Fibroblast of mammary gland (primary cell): ENCODE measurements at regions not wholly inside any gene's neighbourhood (a gene's known extent, or its start where the extent isn't known, plus 50 kb on each side); places are given as distances from the start of the nearest gene placed in this dataset.

Experiments
- DNase-seq: peaks from one replicate; pipeline ENCODE4 v3.0.0-alpha.2; 2010; ENCODE audit warnings: low read depth
- H3K4me3 ChIP-seq: 2 replicates; pipeline ENCODE4 v1.5.1; 2011; ENCODE audit warnings: low read depth, mild to moderate bottlenecking, low read length, moderate library complexity; ENCODE audit not compliant: control insufficient read depth
- CTCF ChIP-seq: conservative IDR thresholded peaks from 2 replicates; pipeline ENCODE4 v1.5.1; 2011; ENCODE audit warnings: low read depth, low read length, inconsistent platforms; ENCODE audit not compliant: control insufficient read depth, insufficient read depth

DNA sequence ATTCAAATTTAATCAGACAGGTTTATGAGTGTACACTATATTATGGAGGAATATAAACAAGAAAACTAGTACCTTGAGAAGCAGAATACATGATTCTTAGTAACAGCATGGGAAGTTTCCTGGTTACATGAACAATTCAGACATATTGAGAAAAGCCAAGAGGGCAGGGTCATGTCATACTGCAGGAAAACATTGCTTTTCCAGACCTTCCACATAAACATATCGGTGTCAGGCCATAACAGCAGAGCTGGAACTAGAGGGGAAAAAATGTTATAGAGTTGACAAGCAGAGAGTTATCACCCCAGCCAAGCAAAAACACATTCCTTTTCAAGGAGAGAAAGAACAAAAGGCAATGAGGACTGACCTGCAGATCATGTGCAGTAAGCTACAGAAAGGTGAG lies 74.7 kb upstream of the ZNF236 start:
- no peak for TF ChIP-seq CTCF
- DNase-seq = no peak
- H3K4me3 ChIP-seq = no peak overlapping the region

GRCh38 chr18:76741346-76741745 lies 81.0 kb upstream of the ZNF236 start:
- H3K4me3 ChIP-seq = no peak overlapping the region
- no peak for DNase-seq
- TF ChIP-seq CTCF = no peak

DNA sequence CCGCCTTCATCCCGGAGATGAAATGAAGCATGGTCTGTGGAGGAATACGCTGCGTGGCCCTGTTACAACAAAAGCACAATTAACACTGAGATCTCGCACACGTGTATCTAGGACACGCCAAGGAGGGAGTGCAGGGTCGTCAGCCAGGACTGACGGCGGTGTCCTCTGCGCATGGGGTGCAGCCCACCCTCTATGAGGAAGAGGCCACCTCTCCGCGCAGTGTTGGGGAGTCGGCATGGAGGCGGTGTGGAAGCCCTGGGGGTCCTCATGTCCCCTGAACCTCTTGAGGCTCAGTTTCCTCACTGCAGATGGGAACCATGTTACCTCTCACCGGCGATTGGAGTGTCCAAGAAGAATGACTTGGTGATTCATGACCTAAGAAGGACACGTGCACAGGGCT lies 86.0 kb upstream of the ZNF236 start:
- no peak for TF ChIP-seq CTCF
- no peak for DNase-seq
- no peak overlapping the region for H3K4me3 ChIP-seq

- no peak overlapping the region for H3K4me3 ChIP-seq
- no peak for TF ChIP-seq CTCF
- no peak for DNase-seq
Measured at GRCh38 chr18:76730901-76731300, 91.5 kb upstream of the ZNF236 start.

DNA sequence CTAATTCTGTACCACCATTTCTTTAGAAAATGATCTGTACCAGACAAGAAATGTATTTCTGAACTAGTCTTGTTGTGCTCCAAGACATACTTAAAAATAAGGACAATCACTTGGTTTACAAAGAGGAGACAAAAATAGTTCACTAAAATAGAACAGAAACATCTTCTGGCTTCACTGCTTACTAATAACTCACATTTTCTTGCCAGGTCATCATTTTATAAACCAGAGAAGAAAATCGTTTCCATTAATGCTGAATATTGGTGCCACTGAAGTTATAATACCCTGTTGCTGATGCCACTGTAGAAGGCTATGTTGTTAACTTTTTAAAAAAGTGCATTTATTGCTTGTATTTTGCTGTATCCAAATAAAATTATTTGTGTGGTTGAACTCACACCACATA lies 94.8 kb upstream of the ZNF236 start:
- TF ChIP-seq CTCF = no peak
- H3K4me3 ChIP-seq = no peak overlapping the region
- DNase-seq = no peak

GRCh38 chr18:76725445-76725844 lies 96.9 kb upstream of the ZNF236 start:
- no peak for DNase-seq
- TF ChIP-seq CTCF = no peak
- H3K4me3 ChIP-seq = no peak overlapping the region

DNA sequence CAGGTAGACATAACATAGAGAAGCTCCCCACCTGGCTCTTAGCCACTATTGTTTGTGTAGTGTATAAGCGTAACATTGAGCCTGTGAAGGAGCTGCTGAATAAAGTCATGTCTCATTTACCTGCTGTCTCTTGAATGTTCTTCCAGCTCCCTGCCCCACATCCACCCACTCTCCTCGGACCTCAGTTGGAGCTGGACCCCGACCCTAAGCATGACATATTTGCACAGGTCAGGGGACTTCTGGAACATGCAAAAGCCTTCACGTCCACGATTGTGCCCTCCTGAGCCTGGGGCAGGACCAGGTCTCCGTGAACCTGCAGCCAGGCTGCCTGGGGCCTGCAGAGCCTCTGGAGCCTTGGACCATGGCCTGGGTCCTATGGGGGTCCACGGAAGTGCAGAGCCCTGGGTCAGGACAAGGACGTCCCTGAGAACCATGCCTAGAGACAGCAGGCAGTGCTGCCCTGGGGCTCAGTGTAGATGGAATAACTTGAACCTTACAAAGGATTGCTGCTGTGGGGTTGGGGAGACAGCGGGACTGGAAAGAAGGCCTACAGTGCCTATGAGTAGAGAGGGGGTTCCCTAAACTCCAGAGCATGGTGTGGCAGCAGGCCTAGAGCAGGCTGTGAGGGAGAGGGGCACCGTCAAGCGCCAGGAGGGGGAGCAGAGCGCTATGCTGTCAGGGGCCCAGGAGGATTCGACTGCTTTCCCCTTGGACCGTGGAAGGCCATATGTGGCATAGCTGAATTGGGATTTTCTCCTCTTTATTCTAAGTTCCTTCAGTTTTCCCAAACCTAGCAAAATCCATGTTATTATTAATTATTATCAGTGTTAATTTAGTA lies 99.9 kb upstream of the ZNF236 start:
- no peak for TF ChIP-seq CTCF
- DNase-seq = no peak
- no peak overlapping the region for H3K4me3 ChIP-seq
